Renal cortex interstitium (tissue), 11 donors: ENCODE measurements at regions not wholly inside any gene's neighbourhood (a gene's known extent, or its start where the extent isn't known, plus 50 kb on each side); places are given as distances from the start of the nearest gene placed in this dataset.

Experiments
- DNase-seq, 11 donors: peaks; one replicate each; pipeline ENCODE4 v3.0.0-alpha.2; 2013; ENCODE audit warnings: low read depth in 9 of 11, low spot score in 4 of 11; ENCODE audit errors: extremely low read depth in 1 of 11

DNA sequence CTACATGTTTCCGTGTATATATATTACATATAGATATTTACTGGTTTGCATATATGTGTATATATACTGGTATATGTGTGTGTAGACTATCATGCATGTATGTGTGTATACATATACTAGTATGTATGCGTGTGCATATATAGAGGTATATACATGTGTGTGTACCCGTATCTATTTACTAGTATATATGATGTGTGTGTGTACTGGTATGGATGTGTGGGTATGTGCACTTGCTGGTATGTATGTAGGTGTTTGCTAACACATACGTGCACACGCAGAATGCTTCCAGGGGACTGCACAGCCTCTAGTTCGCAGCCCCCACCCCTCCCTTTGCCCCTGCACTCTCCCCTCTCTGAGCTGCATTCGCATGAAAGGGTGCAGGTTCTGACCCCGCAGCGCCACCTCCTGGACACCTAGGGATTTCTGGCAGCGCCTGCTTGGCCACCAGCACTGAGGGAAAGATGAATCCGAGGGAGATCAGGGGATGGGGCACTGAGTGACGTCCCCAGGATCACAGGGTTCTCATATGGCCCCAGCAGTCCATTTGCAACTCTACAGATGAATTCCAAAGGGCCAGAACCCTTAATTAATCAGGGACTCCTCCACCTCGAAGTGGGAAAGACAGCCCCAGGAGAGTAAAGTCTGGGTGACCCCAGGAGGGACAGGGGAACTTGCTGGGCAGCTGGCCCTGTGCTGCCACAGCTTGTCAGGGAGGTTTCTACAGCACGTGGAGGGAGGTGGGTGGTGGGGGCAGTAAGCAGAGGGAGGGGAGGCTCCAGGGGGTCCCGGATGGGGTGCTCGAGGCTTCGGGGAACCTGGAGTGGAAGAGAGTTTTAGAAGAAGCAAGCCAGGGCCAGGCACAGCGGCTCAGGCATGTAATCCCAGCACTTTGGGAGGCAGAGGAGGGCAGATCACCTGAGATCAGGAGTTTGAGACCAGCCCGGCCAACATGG, 66.8 kb upstream of the ASAP2 start:
- peak in 7 of 11 donors; percentile 49 to 63 (median 56) for DNase-seq

DNA sequence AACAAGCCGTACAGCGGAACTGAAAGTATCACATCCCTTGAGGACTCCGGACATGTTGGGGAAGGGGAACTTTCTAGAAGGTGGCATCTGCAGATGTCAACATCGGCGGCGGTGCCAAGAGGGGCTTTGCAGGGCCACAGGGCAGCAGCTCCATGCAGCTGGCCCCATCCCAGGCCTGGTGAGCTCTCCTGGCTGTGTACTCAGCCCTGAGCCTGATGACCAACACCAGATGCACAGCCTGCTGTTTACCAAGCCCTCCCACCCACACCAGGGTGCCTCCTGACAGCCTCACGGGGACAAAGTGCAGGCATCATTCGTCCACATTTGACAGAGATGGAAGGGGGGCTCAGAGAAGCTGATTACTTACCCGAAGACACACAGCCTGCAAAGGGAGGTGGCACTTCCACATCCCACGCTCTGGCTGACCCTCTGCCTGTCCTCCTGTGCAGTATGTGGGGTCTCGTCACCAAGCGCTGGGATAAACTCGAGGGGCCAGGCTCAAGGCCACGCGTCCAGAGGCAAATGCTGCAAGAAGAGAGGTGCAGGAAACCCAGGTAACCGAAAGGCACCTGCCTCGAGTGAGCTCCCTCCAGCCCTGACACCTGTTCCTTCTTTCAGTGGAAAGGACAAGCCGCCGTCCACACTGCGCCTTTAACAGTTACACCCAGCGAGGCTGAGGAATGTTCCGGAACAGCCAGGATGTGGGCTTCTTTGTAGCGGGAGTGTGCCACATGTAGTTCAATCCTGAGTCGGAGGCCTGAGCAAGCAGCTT, 69.0 kb upstream of the ASAP2 start:
- DNase-seq, result no peak

DNA sequence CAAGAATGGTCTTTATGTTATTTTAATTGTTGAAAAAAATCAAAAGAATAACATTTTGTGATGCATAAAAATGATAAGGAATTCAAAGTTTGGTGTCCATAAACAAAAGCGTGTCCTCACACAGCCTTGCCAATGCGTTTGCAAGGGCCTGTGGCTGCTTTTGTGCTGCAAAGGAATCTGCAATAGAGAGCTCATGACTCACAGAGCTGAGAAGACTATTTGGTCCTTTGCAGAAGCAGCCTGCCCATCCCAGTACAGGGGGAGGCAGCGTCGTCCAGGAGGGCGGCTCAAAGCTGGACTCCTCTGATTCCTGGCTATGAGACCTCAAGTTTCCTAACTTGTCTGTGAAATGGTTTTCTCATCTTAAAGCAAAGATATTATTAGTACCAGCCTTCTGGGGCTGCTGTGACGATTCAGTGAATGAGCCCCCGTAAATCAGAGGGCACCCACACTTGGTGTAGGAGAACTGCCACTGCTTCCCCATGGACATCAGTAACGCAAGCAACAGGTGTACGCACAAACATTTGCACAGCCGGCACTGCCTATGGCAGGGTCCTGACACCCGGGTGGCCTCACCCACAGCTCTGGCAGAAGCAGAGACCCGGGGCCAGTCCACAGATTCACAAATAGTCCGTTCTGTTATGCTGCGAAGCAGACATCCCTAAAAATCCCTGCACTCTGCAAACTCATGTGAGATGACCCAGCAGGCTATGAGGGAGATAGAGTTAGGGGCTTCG, 70.6 kb upstream of the ASAP2 start:
- DNase-seq, result no peak

DNA sequence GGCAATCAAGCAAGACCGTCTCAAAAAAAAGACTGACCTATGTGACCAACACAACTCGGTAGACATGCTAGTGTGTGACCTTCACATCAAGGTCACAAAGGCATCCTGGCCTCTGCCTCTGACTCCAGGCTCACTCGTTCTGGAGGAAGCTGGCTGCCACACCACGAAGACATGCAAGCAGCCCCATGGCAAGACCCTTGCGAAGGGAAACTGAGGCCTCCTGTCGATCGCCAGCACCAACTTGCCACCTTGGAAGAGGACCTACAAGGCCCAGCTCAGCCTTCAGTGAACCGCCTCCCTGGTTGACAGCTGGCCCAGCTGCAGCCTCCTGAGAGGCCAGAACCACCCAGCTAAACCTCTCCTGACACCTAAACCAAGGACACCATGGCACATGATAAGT, 79.3 kb upstream of the ASAP2 start:
- no peak for DNase-seq

DNA sequence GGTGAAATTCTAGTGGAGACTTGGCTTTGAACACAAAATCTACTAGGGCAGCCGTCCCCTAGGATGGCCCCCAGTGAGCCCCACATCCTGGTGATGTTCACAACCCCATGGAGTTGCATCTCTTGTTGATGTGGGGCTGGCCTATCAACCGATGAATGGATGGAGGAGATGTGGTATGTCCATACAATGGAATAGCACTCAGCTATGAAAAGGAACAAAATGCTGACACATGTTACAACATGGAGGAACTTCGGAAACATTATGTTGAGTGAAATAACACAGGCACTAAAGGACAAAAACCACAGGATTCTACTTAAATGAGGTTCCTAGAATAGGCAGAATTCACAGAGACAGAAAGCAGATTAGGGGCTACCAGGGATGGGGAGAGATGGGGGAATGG, 80.1 kb upstream of the ASAP2 start:
- no peak for DNase-seq

DNA sequence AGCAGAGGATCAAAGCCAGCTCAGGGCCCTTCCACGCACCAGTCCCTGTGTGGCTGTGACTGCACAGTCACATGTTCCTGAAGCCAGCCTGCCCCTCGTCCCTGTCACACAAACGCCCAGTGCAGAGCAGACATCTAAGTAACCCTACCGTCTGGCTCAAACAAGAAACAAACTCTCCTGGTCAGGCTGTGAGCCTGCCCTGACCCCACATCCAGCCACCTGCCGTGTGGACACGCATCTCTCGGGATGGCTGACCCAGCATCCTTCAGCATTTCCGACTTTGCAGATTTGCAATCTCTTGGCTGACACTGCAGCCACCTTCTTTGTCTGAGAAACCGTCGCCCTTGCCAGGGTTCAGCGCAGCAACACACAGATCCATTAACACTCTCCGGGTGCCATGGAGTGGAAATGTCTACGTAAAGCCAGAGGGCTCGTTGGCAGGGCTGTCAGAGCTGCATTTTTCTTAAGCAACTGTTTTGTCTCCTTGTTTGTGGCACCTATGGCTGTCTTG, 82.3 kb upstream of the ASAP2 start:
- DNase-seq, result no peak

DNA sequence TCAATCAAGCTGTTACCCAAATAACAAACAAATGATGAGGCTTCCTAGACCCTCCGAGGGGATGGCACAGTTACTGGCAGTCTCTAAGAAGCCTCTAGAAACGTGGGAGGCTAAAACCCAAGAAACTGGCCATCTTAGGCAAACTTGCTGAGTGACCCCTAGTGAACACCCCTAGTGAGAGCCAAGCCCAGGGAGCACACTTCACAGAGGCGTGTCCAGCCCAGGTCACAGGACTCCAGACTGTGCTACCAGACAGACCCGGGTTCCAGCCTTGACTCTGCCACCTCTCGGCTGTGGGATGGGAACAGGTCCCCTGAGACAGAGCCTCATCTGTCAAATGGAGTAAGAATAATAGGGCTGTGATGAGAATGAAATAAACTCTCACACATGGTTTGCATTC, 83.5 kb upstream of the ASAP2 start:
- no peak for DNase-seq

DNA sequence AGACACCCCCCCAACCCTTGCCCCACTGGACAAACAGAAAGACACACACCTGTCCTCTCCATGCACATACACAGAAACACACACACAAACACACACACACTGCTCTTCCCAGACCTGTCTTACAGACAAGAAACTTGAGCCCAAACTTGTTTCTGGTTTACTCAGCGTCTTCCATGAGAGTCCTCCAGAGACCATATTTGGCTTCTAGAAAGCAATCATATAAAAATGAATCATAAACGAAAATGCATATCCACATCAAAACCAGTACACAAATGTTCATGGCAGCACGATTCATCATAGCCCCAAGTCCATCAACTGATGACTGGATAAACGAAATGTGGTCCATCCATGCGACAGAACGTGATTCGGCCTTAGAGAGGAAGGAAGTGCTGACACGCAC, 84.2 kb upstream of the ASAP2 start:
- no peak for DNase-seq

DNA sequence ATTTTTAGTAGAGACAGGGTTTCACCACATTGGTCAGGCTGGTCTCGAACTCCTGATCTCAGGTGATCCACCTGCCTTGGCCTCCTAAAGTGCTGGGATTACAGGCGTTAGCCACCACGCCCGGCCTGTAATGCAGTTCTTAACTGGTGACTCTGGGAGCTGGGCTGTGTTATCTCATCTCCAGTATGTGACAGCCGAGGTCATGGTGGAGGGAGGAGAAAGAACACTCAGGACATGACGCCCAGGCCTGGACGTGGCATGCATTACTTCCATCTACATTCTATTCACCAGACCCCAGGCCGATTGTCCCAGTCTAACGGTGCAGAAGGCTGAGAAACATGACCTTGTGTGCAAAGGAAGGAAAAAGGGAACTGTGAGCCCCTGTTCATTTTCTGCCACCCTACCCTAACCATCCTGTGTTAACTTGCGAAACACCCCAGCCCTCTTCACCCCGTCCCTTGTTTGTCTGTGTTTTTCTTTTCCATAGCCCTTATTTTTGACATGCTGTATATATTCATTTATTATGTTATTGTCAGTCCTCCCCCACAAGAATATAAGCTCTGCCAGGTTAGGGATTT, 88.1 kb upstream of the ASAP2 start:
- no peak for DNase-seq

DNA sequence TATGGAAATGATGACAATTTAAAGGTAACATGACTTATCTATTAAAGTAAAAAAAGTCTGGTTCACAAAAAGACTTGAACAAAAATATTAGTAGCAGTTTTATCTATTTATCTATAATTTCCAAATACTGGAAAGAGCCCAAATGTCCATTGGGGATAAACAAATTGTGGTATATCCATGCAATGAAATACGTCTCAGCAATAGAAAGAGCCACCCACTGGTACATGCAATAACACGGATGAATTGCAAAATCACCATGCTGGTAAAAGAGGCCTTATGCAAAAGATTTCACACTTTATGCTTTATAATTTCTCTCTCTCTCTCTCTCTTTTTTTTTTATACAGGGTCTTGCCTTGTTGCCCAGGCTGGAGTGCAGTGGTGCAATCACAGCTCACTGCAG, 91.4 kb upstream of the ASAP2 start:
- DNase-seq, result no peak

DNA sequence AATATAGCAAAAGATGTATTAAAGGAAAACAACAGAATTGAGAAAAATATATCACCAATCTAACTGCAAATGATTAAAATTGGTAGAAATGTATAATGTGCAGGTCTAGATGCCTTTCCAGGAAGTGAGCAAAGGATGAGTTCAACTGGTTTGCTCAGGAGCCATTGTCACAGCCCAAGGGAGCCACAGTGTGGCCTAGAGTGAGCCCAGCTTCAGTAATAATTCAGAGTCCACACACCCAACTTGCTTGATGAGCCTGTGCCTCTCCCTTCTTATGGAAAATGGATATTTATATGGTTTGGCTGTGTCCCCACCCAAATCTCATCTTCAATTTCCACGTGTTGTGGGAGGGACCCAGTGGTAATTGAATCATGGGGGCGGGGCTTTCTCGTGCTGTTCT, 92.2 kb upstream of the ASAP2 start:
- DNase-seq, result no peak

DNA sequence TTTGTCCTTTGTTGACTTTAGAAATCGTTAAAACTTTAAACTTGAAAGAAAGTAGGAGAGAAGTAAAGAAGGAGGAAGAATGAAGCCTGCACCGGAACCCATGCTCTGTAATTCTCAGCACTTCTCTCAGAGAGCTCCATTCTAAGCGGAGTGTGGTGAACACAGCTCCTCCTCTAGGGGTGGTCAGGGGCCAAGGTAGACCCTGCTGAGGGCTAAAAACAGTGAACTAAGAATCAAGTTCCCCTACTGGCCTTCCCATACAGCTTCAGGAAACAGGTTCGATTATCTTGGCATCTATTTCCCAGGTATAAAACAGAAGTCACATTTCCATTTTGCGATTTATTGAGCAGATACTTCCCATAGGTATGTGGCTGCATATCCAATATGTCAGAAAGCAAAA, 92.7 kb upstream of the ASAP2 start:
- DNase-seq, result no peak

DNA sequence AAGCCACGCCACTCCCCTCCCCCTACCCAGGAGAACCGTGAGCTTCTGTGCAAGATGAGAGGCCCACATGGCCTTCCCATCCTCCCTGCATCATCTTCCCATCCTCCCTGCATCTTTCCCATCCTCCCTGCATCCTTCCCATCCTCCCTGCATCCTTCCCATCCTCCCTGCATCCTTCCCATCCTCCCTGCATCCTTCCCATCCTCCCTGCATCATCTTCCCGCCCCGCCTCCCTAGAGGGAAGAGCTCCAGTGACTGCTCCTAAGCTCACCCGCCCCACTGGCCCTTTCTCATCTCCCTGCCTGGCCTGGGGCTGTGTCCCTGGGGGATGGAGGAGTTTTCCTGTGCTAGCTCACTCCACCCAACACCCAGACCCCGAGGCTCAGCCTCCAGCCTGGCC, 93.3 kb upstream of the ASAP2 start:
- no peak for DNase-seq

DNA sequence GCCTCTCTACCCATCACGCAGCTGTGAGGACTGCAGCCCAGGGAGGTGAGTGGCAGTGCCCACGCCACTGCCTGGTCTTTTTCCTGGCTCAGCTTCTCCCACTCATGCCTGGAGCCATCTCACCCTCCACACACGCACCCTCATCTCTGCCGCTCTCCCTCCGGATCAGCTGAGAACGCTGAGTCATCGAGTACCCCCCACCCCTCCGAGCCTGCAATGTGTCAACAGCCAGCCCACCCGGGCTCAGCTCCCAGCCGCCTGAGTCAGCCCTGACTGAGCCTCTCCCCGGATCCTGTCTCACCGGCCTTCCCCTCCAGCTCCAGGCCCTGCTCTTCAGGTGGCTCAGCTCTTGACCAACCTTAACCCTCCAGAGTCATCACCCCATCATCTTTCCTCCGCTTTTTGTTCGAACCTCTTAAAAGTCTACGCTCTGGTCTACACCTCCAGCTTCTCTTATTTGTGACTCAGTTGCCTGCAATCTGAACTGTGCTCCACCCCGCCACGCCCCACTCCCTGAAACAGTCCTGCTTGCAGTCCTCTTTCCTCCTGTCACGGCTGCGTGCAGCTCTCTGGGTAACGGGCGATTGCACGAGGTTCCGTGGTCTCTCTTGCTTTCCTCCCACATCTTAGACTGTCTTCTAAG, 94.4 kb upstream of the ASAP2 start:
- DNase-seq, result no peak

DNA sequence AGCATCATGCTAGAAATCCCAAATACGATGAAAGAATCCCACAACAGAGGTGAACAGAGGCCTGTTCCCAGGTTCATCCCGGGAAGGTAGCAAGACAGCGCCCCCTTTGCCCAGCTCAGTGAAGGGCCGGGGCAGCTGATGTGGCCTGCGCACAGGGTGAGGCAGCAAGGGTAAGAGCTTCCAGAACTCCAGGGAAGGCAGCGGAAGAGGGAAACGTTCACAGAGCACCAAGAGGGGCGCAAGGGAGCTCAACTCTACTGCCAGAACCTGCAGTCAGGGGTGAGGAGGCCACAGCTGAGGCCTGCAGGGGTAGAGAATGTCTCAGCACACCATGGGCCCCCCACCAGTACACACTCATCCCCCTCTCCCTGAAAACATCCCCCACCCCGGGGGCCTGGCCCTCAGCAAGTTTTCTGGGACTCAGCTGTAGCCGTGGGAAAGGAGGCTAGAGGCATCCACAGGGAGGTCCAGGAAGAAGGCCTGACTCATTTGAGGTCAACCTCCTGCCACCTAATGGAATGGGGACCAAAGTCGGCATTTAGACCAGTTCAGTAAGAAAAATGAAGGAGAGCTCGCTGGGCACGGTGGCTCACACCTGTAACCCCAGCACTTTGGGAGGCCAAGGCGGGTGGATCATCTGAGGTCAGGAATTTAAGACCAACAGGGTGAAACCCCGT, 95.6 kb upstream of the ASAP2 start:
- DNase-seq, result no peak

DNA sequence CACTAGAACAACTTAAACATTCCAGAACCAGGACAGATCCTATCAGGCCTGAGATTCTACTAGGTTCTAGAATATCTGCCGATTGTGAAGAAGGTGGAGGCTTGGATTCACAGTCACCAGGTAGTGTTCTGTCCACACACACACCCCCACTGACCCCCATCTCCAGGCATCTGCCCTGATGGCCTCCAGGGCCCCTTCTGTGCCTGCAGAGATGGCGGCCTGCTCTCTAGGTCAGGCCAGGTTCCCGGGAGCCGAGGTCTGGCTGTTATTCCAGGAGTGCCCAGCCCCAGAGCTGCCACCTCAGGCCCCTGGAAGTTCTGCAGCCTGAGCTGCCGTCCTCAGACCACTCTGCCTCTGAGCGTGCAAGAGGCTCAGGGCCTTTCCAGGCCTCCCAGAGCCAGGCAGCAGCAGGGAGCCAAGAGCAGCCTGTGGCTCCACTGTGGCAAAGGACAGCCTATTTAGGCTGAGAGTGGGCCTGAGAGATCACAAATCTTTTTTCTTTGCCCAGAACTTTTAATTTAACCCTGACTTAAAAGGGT, 96.2 kb upstream of the ASAP2 start:
- DNase-seq, result no peak

DNA sequence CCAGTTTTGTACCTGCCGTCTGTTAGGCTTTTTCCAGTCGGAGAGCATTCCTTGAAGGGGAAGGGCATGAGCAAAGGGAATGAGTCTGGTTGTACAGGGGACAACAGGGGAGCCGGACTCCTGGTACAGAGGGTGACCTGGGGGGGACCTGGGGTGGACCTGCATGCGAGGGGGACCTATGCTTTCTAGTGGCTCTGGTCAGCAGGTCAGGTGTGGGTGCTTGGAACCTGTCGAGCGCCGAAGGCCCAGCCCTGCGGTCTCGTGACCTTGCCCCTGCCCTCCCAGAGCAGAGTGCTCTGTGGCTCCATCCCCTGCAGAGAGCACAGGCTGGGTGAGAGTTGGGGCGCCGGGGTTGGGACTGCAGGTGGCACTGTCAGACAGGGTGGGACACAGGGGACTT, 96.7 kb upstream of the ASAP2 start:
- no peak for DNase-seq
